NCI-H1694 (cell line): ENCODE measurements at regions not wholly inside any gene's neighbourhood (a gene's known extent, or its start where the extent isn't known, plus 50 kb on each side); places are given as distances from the start of the nearest gene placed in this dataset.
"Not testable (repeated sequence)": the region's sequence is repeated elsewhere in the genome, so short reads cannot be mapped to it uniquely, and the experiment has no call there.

Experiments
- DNase-seq: peaks from one replicate; lab custom pipeline; 2025; lab: John Stamatoyannopoulos, UW

GRCh38 chr10:21364196-21365114 is 161.0 kb downstream of the SKIDA1 start:
- no peak for DNase-seq

DNA sequence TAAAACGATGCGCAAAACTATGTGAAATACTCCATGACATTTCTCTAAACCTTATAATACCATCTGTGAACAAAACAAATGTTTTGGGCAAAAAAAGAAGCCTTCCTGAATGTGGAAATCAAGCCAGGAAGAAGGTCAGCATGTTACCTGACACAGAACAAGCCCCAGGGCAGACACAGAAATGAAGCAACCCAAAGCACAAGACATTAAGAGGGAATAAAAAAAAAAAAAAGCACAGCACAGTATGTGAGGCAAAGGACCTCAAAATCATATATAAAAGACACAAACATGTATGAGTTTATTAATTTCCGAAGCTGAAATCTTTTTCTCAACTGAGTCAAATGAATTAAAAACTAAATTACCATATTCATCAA is 161.8 kb downstream of the SKIDA1 start:
- no peak for DNase-seq

DNA sequence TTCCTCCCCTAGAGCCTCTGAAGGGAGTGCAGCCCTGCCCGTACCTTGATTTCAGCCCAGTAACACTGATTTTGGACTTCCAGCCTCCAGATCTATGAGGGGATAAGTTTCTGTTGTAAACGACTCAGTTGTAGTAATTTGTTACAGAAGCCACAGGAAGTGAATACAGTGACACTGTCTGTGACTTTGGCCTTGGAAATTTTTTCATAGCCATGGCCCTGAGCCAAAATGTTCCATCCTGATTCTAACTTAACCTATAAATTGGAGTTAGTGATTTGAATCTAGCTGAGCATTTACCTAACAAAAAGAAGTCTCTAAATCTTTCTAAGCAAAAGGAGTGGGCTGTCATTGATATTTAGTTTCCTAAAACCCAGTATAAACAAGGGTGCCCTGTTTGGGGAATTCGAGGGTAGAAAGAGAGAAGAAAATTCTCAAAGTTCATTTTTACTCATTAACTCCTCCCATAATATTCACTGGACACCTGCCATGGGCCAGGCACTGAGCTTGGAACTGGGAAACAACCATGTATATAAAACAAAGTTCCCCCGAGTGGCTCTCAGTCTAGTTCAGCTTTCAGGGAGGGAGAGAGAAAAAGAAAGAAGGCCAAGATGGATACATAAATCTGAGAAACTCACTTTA is 162.3 kb downstream of the SKIDA1 start:
- no peak for DNase-seq

GRCh38 chr10:21359202-21359601 is 166.3 kb downstream of the SKIDA1 start:
- no peak for DNase-seq

- DNase-seq = no peak
Measured at GRCh38 chr10:21355591-21356011, 169.9 kb downstream of the SKIDA1 start.

DNA sequence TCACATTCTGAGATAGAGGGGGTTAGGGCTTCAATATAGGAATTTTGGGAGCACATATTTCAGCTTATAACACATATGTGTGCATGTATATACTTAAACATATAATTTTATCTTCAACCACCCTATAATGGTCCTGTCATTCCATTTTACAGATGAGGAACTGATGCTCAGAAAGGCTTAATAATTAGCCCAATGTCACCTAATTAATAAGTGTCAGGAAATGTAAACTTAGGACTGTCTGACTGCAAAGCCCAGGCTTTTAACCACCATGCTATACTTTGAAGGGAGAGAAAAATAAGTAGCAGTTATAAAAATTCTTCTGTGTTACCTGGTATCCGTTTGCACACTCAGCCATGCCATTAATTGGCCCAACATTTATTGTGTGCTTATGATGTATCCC is 172.6 kb downstream of the SKIDA1 start:
- no peak for DNase-seq

GRCh38 chr10:21351594-21351993 is 173.9 kb downstream of the SKIDA1 start:
- not testable (repeated sequence) for DNase-seq

- no peak for DNase-seq
Measured at GRCh38 chr10:21349912-21350286, 175.6 kb downstream of the SKIDA1 start.

- DNase-seq = no peak
Measured at GRCh38 chr10:21347785-21348170, 177.7 kb downstream of the SKIDA1 start.

- no peak for DNase-seq
Measured at GRCh38 chr10:21347043-21347784, 178.3 kb downstream of the SKIDA1 start.

GRCh38 chr10:21343087-21343486 is 182.4 kb downstream of the SKIDA1 start:
- no peak for DNase-seq

- DNase-seq = not testable (repeated sequence)
Measured at GRCh38 chr10:21342499-21342898, 183.0 kb downstream of the SKIDA1 start.

DNA sequence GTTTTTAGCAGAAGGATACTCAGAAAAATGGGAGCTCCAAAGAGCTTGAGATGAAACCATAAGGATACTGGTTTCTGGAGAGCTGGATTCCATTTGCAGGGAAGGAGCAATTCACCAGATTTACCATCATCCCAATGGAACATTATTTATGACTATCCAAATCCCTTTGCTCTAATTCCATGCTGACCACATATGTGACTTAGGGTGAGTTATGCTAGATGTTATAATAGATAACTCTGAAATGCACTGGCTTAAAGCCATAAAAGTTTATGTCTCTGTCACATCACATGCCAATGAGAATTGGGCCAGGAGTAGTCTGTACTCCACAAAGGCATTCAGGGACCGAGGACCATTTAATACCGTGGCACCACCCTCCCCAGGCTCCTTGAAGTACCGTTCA is 185.2 kb downstream of the SKIDA1 start:
- no peak for DNase-seq

DNA sequence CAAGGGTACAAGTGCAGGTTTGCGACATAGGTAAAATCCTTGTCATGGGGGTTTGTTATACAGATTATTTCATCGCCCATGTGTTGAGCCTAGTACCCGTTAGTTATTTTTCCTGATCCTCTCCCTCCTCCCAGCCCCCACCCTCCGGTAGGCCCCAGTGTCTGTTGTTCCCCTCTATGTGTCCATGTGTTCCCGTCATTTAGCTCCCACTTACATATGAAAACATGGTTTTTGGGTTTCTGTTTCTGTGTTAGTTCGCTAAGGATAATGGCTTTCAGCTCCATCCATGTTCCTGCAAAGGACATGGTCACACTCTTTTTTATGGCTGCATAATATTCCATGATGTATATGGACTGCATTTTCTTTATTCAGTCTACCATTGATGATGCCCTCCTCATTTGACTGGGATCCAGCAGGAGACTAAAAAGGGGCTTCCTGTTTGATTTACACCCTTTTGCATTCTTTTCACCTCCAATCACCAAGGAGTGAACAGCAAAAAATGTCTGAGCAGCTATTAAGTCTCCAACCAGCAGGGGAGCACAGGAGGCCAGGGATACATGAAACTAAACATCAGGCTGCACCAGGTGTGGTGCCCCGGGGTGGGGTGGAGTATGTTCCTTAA is 188.2 kb downstream of the SKIDA1 start:
- DNase-seq = no peak

- no peak for DNase-seq
Measured at GRCh38 chr10:21336476-21337170, 188.9 kb downstream of the SKIDA1 start.

DNA sequence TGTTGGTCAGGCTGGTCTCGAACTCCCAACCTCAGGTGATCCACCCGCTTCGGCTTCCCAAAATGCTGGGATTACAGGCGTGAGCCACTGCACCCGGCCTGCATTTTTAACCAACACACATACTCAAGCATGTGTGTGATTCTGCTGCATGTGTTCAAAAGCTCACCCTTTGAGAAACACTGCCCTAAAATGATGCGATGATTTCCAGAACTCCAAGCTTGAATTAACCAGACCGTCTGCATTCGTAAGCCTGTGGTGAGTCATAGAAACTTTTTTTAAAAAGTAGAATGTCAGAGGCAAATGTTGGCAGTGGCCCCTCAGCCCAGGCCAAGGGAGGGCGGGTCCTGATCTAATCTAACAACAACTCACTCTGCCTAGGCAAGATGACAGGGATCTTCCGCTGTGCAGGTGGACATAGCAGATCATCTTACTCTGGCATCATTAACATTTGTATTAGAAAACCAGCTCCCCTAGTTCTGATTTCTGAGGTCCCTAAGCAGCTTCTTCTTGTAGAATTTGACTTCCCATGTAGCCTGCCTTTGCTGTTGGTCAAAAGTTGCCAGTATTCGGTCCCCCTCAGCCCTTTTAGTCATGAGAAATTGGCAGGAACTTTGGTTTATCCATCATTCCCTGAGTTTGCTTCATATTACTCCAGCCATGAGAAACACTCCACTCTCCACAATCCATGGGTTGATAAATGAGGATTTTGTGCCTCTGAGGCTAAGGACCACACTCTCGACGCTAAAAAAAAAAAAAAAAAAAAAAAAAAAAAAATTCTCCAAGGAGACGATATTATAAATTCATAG is 190.4 kb downstream of the SKIDA1 start:
- no peak for DNase-seq

DNA sequence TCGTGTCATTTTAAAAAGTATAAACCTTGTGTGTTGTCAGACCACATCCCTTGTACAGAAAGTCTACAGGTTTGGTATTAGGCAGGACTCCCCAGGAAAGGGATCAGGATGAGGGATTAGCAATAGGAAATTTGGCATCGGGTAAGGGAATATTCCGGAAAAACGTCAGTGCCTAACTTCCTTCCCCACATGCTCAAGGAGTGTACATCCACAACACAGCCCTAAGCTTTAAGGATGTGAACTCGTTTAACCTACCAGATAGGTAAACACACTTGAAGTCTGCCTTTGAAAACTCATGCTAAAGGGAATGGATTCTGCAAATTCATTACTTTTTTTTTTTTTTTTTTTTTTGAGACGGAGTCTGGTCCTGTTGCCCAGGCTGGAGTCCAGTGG is 194.9 kb downstream of the SKIDA1 start:
- DNase-seq = no peak

- no peak for DNase-seq
Measured at GRCh38 chr10:21329995-21330627, 195.4 kb downstream of the SKIDA1 start.

- DNase-seq = no peak
Measured at GRCh38 chr10:21327289-21327993, 198.0 kb downstream of the SKIDA1 start.
